Hepatocyte (in vitro differentiated cells): ENCODE measurements at regions not wholly inside any gene's neighbourhood (a gene's known extent, or its start where the extent isn't known, plus 50 kb on each side); places are given as distances from the start of the nearest gene placed in this dataset. TPM values are rescaled to one million over a fixed set of nuclear protein-coding genes. Genes with fewer than 3 reads are reported as not detected.

ENCODE experiments used
- DNase-seq: peaks from one replicate; pipeline ENCODE4 v3.0.0-alpha.2; 2016; ENCODE audit warnings: low spot score
- H2AFZ ChIP-seq: fragments of 200-600 bp; sonication (generic); 2 replicates; pipeline ENCODE4 v1.6.0; 2016; ENCODE audit warnings: antibody characterized with exemption, mild to moderate bottlenecking
- H3K27ac ChIP-seq: fragments of 200-600 bp; sonication (generic); 2 replicates; pipeline ENCODE4 v1.5.1; 2016; ENCODE audit warnings: mild to moderate bottlenecking
- H3K27me3 ChIP-seq: fragments of 200-600 bp; sonication (generic); 2 replicates; pipeline ENCODE4 v1.6.1; 2016
- H3K36me3 ChIP-seq: fragments of 200-600 bp; sonication (generic); replicated peaks from 2 replicates; pipeline ENCODE4 v1.5.1; 2016; ENCODE audit warnings: low read depth; ENCODE audit not compliant: insufficient read depth
- H3K4me1 ChIP-seq: fragments of 200-600 bp; sonication (generic); 2 replicates; pipeline ENCODE4 v1.5.1; 2016; ENCODE audit warnings: mild to moderate bottlenecking, moderate library complexity; ENCODE audit not compliant: insufficient read depth
- H3K4me2 ChIP-seq: fragments of 200-600 bp; sonication (generic); 2 replicates; pipeline ENCODE4 v1.6.0; 2016
- H3K4me3 ChIP-seq: fragments of 200-600 bp; sonication (generic); 2 replicates; pipeline ENCODE4 v1.5.1; 2016; ENCODE audit warnings: mild to moderate bottlenecking
- H3K79me2 ChIP-seq: fragments of 200-600 bp; sonication (generic); 2 replicates; pipeline ENCODE4 v1.6.0; 2017; ENCODE audit warnings: mild to moderate bottlenecking
- H3K9me2 ChIP-seq: fragments of 200-600 bp; sonication (generic); replicated peaks from 2 replicates; pipeline ENCODE4 v1.6.0; 2017; ENCODE audit warnings: mild to moderate bottlenecking; ENCODE audit not compliant: insufficient read depth
- H3K9me3 ChIP-seq: fragments of 200-600 bp; sonication (generic); 2 replicates; pipeline ENCODE4 v1.5.1; 2016; ENCODE audit warnings: low read depth, mild to moderate bottlenecking
- H4K20me1 ChIP-seq: fragments of 200-600 bp; sonication (generic); 2 replicates; pipeline ENCODE4 v1.6.0; 2016; ENCODE audit warnings: mild to moderate bottlenecking; ENCODE audit not compliant: insufficient read depth, poor library complexity, severe bottlenecking
- CTCF ChIP-seq: fragments of 200-600 bp; sonication (generic); IDR thresholded peaks from 2 replicates; pipeline ENCODE4 v1.5.1; 2016; ENCODE audit warnings: antibody characterized with exemption, mild to moderate bottlenecking; ENCODE audit not compliant: poor library complexity
- EZH2 ChIP-seq: fragments of 200-600 bp; sonication (generic); IDR thresholded peaks from 2 replicates; pipeline ENCODE4 v1.6.1; 2016; ENCODE audit warnings: antibody characterized with exemption, mild to moderate bottlenecking, borderline replicate concordance
- EZH2phosphoT487 ChIP-seq: fragments of 200-600 bp; sonication (generic); IDR thresholded peaks from one replicate; pipeline ENCODE4 v1.6.1; 2018; ENCODE audit warnings: antibody characterized with exemption, mild to moderate bottlenecking, low read depth, moderate library complexity; ENCODE audit not compliant: unreplicated experiment, severe bottlenecking
- WGBS: methylation state at CpG from one replicate; pipeline ENCODE4 v1.1.6; 2016; ENCODE audit warnings: low lambda C conversion rate; ENCODE audit errors: missing lambda C conversion rate; 5-methylcytosine and 5-hydroxymethylcytosine counted together
- small RNA-seq: library from RNA; depleted of rRNA; stranded (forward); fragments of <200 nt; gene quantifications from one replicate; pipeline ENCODE3, GENCODE V24; 2014

GRCh38 chr5:91214571-91214970, 168.5 kb downstream of the ARRDC3 start:
- no peaks in the 10 kb centered on the region for H3K36me3 ChIP-seq
- no peak overlapping the region for H3K27ac ChIP-seq
- no peak overlapping the region for H3K4me3 ChIP-seq
- H3K9me2 ChIP-seq, result no peaks in the 10 kb centered on the region
- H2AFZ ChIP-seq, result no peak overlapping the region
- H3K27me3 ChIP-seq, result no peaks in the 10 kb centered on the region
- DNase-seq, result no peak
- WGBS, result 92% methylated on average over 4 of the region's 4 CpGs
- no peaks in the 10 kb centered on the region for H3K79me2 ChIP-seq
- no peak overlapping the region for H3K4me2 ChIP-seq
- H3K4me1 ChIP-seq, result peaks cover 22% of the 10 kb centered on the region
- no peaks in the 10 kb centered on the region for H3K9me3 ChIP-seq
- TF ChIP-seq CTCF, result no peak
- no peak for TF ChIP-seq EZH2
- TF ChIP-seq EZH2phosphoT487, result no peak
- H4K20me1 ChIP-seq, result no peaks in the 10 kb centered on the region

Small RNAs in the stretch of these regions (small RNA-seq; reads per million reads assigned to genes)
- gene RF00017 (not detected), gene RNU4-90P (not detected)
